HG03159 (cell line): ENCODE measurements at regions not wholly inside any gene's neighbourhood (a gene's known extent, or its start where the extent isn't known, plus 50 kb on each side); places are given as distances from the start of the nearest gene placed in this dataset.
"Not testable (repeated sequence)": the region's sequence is repeated elsewhere in the genome, so short reads cannot be mapped to it uniquely, and the experiment has no call there.

Experiments
- ATAC-seq: cut with Tn5 transposase; IDR thresholded peaks from one replicate; pipeline ENCODE4 v1.9.1; 2021; ENCODE audit warnings: mild to moderate bottlenecking, moderate library complexity; ENCODE audit not compliant: unreplicated experiment

DNA sequence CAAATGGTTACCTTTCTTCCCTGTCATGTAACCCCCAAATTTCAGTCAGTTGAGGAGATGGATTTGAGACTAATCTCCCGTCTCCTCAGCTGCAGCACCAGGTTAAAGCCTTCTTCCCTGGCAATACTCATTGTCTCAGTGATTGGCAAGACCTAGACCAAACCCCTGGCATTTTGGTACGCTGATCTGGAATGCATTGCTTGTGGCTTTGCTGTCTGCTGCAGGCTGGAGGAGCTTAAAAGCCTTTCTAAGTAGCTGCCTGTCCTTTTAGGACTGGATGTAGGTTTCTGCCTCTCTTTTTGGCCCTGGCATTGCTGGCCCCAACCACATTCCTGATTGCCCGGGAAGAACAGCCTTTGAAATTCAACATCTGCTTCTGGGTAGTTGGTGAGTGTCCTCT, 729.6 kb upstream of the GJE1 start:
- ATAC-seq, result no peak

DNA sequence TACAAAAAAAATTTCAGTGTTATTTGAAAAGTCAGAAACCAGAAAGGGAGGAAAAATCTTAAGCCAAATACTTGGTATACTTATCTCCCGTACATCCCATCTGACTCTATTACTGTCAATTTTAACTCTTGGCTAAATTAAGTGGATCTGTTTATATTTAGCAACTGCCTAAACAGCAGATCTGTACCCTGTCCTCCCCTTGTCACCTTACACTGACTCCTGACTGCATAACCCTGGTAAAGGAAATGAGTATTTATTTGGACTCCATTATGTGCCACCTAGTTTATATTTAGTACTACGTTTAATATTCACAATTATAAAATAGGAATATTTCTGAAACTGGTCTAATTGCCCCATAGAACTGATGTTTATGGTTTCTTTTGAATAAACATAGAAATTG, 730.2 kb upstream of the GJE1 start:
- no peak for ATAC-seq

DNA sequence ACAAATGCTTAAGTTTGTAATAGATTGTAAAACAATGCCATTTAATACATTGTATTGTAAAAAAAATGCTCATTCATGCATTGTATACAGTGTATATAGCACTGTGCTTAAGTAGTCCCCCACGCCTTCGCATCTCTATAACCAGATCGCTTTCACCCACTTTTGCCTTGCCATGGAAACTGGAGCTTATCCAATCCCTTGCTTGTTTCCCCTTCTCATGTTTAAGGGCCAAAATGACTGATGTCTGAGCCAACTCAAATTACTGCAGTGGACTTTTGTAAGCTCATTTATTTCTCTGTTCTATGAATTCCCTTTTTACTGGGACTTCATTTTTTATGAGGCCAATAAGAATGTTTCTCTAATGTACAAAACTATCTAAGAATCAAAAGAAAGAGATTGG, 730.9 kb upstream of the GJE1 start:
- no peak for ATAC-seq

DNA sequence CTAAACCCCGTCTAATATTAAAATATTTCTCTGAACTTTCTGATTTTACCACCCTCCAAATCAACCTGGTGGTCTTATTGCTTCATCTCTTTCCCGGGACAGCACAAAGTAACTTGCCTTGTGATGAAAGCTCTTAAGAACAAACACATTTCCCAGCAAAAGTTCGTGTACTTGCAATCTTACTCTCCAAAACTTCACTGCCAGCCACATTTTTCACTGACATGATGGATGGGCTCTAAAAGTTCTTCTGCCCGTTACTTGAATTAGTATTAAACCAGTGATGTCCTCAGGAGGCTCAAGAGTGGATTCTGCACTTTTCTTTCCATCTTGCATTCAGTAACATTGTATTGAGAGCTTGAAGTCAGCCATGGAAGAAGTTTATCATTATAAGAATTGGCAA, 731.6 kb upstream of the GJE1 start:
- ATAC-seq, result no peak

DNA sequence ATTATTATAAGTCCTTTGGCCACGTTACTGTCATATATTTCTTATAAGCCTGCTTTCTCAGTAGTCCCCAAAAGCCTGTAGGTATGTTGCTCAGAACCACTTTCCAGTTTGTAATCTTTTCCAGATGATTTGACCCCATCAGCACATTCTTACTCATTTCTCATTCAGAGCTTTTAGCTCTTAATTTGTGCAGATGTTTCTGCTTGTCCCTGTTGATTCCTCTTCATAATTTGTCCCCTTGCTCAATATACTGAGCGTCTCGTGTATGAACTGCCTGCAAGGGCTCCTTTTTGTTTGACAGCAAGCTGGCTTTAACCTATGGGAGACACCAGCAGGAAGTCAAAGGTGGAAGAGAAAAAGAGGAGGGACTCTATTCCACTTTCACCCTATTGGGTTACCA, 733.8 kb upstream of the GJE1 start:
- ATAC-seq, result no peak

DNA sequence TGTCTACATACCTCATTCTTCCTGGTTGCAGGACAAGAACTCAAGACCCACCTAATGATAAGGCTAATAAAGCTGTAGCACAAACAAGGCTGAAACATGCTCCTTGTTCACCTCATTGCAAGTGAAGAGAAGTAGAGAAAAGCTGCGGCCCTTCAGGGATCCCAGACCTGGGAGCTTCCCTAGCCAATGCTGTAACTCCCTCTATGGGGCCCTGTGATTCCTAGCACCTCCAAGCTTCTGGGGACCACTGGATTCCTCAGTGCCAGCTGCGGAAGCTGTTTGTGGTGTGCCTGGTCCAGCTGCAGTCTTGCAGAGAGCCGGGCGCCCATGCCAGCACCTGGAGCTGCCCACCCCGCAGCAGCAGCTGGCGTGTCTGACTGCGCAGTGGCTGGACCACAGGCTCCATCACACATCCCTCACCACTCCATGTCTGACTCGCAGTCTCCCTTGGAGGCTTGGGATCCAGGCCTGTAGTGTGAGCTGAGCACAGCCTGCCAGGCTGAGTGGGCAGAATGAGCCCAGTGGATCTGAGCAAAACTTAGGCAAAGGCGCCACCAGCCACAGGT, 737.2 kb upstream of the GJE1 start:
- ATAC-seq, result no peak

DNA sequence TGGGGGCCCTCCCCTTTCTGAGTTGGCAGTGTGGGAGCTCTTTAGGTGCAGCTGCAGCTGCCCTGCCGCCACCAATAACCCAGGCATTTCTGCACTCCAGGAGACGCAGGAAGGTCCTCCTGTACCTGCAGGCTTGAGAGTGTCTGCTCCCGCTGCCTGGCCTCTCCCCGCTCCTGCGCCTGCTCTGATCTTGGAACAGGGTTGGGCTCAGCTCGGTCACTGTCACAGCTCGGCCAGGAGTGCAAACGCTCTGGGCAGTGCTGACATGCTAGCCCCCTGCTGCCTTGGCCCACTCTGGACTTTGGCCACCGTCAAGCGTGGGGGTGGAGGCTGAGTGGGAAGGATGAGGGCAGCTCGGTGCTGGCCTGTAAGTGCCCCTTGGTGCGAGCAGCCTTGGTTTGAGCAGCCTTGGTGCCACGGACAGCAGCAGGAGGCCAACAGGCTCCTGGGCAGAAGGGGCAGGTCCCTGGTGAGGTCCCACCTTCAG, 738.1 kb upstream of the GJE1 start:
- ATAC-seq, result no peak

DNA sequence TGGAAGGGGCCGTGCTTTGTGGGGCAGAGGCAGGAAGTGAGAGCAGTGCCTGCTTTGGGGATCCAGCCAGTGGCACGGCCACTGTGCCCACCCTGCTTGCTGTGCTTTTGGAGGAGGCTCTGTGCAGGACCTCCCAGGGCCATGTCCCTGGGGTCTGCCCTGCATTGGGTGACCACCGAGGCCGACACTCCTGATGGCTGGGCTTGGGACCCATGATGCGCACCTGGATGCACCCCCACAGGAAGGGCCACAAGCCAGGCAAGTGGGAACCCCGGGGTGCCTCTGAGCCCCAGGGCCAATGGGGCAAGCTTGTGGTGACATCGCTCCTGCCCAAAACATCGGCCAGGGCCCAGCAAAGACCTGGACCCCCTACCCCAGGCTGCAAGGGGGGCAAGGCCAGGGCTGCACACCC, 738.6 kb upstream of the GJE1 start:
- no peak for ATAC-seq

DNA sequence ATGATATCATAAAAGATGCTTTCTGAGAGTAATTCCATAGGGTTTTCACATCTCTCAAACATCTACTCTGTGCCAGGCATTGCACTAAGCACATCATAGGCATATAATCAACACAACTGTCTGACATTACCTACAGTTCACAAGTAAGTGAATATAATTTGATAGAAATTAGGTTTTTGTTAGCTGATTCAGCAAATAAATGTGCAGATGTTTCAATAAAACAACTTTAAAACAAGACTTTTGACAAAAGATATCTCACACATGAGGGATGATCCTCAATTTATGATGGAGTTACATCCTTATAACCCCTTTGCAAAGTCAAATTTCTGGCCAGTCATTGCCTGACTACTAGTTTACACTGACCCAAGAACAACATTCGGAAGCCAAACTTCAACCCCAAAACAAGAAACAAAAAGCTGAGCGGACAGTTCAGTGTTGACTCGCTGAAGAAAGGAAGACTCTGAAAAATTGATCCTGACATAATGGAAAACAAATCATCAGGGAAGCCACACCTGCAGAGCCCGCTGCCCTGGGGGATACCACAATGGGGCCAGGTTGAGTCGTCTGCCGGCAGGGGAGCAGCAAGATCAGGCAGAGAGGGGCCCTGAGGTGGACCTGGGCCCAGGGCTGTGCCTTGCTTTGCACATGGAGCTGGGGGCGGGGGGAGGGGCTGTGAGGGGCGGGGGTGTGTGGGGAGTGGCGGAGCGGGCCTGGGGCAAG, 739.2 kb upstream of the GJE1 start:
- ATAC-seq, result no peak

DNA sequence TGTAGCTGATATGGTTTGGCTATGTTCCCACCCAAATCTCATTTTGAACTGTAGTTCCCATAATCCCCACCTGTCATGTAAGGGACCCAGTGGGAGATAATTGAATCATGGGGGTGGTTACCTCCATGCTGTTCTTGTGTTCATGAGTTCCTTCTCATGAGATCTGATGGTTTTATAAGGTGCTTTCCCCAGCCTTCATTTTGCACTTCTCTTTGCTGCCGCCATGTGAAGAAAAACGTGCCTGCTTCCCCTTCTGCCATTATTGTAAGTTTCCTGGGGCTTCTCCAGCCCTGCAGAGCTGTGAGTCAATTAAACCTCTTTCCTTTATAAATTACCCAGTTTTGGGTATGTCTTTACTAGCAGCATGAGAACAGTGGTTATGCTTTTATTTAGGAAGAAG, 741.6 kb upstream of the GJE1 start:
- not testable (repeated sequence) for ATAC-seq

DNA sequence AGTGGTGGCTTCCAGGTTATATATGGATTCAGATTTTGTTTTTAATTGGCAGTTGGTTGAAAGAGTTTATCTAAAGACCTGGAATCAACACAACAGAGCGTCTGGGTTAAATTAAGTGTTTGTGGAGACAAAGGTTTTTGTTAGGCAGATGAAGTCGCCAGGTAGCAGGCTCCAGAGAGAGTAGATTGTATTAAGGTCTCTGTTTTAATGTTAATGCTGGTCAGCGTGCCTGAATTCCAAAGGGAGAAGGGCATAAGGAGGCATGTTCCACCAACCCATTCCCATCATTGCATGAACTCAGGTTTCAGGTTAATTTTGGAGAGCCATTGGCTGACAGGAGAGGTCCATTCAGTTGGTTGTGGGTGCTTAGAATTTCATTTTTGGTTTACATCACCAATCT, 744.1 kb upstream of the GJE1 start:
- no peak for ATAC-seq

DNA sequence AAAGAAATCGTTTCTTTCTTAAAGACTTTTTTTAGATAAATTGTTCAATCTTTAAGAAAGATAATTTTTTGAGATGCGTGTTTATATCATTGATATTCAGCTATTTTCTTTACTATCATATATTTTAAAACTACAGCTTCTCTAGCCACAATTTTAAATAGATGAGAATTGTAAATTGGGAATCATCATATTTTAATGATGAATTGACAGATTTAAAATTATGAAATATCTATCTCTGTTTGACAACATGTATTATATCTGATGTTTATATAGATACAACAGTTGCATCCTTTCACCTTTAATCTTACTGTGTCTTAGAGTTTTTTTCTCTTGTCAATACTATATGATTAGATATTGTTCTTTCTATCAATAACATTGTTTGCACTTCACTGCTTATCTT, 762.3 kb upstream of the GJE1 start:
- ATAC-seq, result no peak

DNA sequence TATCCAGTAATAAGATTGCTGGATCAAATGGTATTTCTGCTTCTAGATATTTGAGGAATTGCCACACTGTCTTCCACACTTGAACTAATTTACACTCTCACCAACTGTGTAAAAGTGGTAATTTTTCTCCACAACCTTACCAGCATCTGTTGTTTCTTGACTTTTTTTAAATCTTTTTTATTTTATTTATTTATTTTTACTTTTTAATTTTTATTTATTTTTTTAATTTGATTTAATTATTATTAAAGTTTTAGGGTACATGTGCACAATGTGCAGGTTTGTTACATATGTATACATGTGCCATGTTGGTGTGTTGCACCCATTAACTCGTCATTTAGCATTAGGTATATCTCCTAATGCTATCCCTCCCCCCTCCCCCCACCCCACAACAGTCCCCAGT, 765.9 kb upstream of the GJE1 start:
- ATAC-seq, result not testable (repeated sequence)

DNA sequence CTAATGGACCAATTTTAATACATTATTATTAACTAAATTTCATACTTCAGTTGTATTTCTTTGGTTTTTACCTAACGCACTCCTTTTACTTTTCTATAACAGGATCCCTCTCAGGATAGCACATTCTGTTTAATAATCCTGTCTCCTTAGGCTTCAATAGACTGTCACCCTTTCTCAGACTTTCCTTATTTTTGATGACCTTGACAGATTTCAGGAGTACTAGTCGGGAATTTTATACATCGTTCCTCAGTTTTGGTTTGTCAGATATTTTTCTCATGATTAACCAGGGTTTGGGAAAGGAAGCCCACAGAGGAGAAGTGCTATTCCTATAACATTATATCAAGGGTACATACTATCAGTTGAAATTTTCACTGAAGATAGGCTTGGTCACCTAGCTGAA, 768.0 kb upstream of the GJE1 start:
- no peak for ATAC-seq

DNA sequence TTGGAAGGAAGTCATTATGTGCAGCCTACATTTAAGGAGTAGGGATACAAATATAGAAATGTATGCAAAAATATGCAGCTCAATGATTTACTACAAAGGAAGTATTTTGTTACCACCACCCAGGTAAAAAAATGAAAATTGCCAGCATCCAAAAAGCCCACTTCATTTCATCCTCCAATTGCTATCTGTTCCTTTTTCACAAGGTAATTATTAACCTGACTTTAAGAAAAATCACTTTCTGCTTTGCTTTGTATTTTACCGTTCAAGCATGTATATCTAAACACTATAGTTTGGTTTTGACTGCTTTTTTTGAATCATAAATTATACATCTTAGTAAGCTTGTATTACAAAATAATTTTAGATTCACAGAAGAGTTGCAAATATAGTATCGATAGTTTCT, 768.5 kb upstream of the GJE1 start:
- ATAC-seq, result no peak

DNA sequence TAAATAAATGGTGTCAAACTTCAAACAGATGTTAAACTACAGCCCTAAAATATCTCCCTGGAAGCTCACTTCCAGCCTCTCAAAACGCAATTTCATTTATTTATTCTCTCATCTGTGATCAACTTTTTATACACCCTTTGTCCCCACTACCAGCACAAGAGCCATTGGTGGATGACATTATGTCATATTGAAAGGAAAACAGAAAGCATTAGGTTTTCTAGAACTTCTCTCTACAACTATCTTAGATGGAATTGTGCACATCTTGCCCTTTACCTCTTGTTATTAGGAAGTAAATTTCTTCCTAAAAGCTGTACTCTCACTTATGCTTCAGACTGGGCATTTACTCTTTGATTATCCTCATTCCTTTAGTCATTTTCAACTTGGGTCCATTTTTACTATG, 771.2 kb upstream of the GJE1 start:
- ATAC-seq, result no peak

DNA sequence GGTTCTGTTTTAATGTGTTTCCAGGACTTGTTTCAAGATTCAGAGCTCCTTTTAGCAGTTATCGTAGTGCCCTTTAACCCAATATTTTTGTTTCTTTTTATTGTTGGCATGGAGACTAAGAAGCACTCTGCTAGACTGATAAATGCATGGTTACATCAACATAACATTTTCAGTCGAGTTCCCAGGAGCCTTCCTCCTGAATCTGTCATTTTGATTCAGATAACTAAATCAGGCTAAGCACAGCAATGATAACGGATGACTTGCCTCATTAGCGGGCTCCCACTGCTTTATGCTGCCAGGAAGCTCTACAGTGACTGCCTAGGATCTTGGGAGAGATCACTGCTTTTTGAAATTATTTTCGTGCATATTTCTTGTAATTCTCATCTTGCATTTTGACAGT, 772.8 kb upstream of the GJE1 start:
- no peak for ATAC-seq

DNA sequence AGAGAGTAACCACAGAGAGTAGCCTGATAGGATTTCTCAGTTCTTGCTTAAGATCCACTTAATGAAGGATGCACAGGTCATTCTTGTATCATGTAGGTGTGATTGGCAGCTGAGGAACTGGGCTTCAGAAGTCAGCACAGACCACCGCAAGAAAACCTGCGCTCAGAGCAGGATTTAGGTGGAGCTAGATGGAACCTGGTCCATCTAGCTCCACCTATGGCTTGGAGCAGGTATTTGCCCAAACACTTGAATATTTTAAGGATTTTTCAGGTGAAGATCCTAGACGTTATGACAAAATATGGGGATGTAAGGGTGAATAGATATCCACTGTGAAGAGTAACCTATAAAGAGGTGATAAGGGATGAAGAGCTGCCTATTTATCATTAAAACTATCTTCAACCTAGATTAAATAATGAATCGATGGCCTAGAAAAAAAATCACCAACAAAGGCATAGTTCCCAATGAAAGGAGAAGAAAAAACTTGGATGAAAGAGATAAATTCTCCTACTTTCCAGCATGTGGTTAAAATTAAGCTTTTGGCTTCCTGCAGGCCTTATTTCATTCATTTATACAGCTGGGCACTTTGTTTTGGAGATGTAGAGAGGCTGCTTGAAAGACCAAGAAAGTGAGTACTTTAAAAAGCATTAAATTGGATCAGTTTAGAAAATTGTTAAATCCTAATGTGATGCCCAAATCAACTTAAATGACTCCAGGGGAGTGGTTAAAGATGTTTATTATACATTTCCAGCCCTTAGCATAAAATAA, 778.4 kb upstream of the GJE1 start:
- no peak for ATAC-seq

DNA sequence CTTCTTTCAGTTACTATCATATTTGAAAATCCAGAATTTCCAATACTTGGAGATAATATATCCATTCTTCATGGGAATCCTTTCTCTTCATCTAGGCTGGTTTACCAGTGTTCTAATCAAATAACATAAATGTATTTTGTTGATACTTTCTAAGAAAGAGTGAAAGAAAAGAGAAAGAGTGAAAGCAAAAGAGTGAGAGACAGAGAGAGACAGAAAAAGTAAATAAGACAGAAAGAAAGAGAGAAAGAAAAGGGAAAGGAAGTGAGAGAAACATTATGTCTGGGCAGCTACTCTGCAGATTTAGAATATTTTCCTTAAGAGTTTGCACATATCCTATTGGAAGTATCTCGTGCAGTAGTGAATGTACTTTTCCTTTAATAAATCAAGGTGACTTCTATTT, 781.0 kb upstream of the GJE1 start:
- no peak for ATAC-seq

DNA sequence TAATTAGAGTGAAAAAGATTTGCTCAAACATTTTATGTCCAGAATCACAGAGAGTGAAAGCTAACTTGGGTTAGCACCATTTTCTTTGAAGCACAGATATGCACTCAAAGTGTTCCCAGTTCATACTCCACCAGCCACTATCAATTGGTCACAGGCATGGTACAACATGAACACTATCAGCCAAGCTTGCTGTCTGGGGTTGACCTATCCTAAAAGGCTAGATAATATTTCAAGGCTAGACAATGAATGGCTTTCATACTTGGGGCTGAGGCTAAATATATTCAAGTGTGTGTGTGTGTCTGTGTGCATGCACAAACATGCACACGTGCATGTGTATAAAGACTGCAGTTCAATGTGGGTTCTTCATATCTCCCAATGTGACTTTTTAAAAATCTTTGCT, 783.0 kb upstream of the GJE1 start:
- ATAC-seq, result no peak

DNA sequence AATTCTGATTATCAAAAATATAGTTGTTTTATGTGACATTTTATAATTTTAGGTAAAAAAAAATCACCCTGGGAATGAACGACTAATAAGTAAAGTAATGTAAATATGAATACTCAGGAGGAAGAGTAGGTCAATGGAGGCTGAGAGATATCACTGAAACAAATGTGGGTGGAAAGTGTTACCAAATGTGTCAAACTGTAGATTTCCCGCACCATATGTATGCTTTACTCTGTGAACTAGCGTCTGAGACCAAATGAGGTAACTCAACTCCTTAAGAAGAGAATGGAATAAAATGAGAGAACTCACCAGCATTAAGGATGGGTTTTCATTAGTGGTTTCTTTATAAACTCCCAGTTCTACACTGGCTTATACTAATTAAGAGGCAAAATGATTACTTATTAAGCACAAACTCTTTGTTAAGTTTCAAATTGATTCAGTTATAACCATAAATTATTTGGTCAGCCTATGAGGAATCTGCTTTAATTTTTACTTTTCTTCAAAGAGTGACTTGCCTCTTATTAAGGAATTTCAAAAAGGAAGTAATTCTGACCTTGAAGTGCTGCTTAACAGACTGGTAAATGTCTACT, 784.7 kb upstream of the GJE1 start:
- ATAC-seq, result no peak

DNA sequence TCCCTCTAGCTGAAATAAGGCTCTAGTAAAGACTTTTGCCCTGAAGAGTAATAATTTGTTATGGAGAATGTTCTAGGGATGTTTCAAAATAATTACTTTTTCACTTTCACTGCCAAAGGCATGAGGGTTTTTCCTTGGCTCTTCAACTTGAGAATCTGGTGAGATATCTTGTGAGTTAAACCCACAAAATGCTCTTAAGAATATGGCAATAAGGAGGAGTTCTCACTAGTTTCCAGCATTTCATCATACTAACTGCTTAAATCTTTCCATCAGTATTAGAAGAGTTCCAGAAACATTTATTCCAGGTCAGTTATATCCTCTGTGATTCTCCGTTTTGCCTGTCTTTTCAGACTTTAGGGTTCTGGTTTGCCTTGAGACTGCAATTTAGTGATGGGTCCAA, 785.6 kb upstream of the GJE1 start:
- ATAC-seq, result no peak
